T-cell (primary cell): ENCODE measurements at regions not wholly inside any gene's neighbourhood (a gene's known extent, or its start where the extent isn't known, plus 50 kb on each side); places are given as distances from the start of the nearest gene placed in this dataset.

Source experiments
- ATAC-seq, 4 experiments: fragments of 200-7000 bp in 3 of 4; fragments of 150-1000 bp in 1 of 4; cut with Tn5 transposase; replicated peaks in 1 of 4; 1 replicate in 3 of 4; 2 replicates in 1 of 4; pipeline ENCODE4 v1.10.0; 2021; ENCODE audit warnings: moderate library complexity in 3 of 4, mild to moderate bottlenecking in 2 of 4, moderate number of reproducible peaks in 1 of 4
- CTCF ChIA-PET, 2 donors: fragments of 300-600 bp; sonication (Branson Sonifier 250); formaldehyde crosslinking; loops; one replicate each; lab custom pipeline; 2022; ENCODE audit warnings: antibody characterized with exemption in 2 of 2; lab: Charles Lee
- POLR2A ChIA-PET, 2 donors: fragments of 300-600 bp; sonication (Branson Sonifier 250); formaldehyde crosslinking; loops; one replicate each; lab custom pipeline; 2022; ENCODE audit warnings: antibody characterized with exemption in 2 of 2; lab: Charles Lee
- DNase-seq, 35 experiments: peaks; one replicate each; pipeline versions ENCODE4 v3.0.0 to v3.0.0-alpha.2; 2013 to 2023
- H3K27ac ChIP-seq: one replicate; pipeline ENCODE4 v1.5.1; 2013; ENCODE audit warnings: low read length
- H3K27me3 ChIP-seq, 2 experiments: replicated peaks in 1 of 2; 1 replicate in 1 of 2; 2 replicates in 1 of 2; pipeline versions ENCODE4 v1.6.1 to v1.7.0; 2013; ENCODE audit warnings: low read length in 1 of 2, mixed read lengths in 1 of 2; ENCODE audit not compliant: control insufficient read depth in 2 of 2, insufficient read depth in 2 of 2; ENCODE audit errors: extremely low read depth in 1 of 2
- H3K36me3 ChIP-seq, 2 donors: 1 replicate in 1 of 2; 2 replicates in 1 of 2; pipeline versions ENCODE4 v1.6.1 to v1.7.0; 2013; ENCODE audit warnings: low read length in 1 of 2; ENCODE audit not compliant: control insufficient read depth in 2 of 2, insufficient read depth in 1 of 2; ENCODE audit errors: extremely low read depth in 1 of 2
- H3K4me1 ChIP-seq, 2 experiments: 1 replicate in 1 of 2; 2 replicates in 1 of 2; pipeline versions ENCODE4 v1.6.1 to v1.7.0; 2013; ENCODE audit warnings: low read length in 2 of 2, mixed read lengths in 1 of 2; ENCODE audit not compliant: insufficient read depth in 2 of 2, control insufficient read depth in 1 of 2; ENCODE audit errors: extremely low read depth in 1 of 2
- H3K4me3 ChIP-seq, 2 donors: 1 replicate in 1 of 2; 2 replicates in 1 of 2; pipeline versions ENCODE4 v1.5.1 to v1.7.0; 2013; ENCODE audit warnings: mild to moderate bottlenecking in 2 of 2, low read length in 1 of 2, moderate library complexity in 1 of 2; ENCODE audit not compliant: control insufficient read depth in 1 of 2; ENCODE audit errors: extremely low read depth in 1 of 2
- H3K9me3 ChIP-seq: 2 replicates; pipeline ENCODE4 v1.7.0; 2013
- H3K27ac Mint-ChIP-seq, 2 donors: one replicate each; pipeline ENCODE4 v1.8.0; 2020 to 2021; ENCODE audit warnings: mild to moderate bottlenecking in 2 of 2, mixed read lengths in 2 of 2
- H3K27me3 Mint-ChIP-seq, 2 donors: one replicate each; pipeline ENCODE4 v1.8.0; 2021 to 2022; ENCODE audit warnings: mixed read lengths in 2 of 2
- H3K36me3 Mint-ChIP-seq: one replicate; pipeline ENCODE4 v1.8.0; 2021; ENCODE audit warnings: mixed read lengths
- H3K4me1 Mint-ChIP-seq, 3 donors: one replicate each; pipeline ENCODE4 v1.8.0; 2020 to 2022; ENCODE audit warnings: mixed read lengths in 3 of 3, mild to moderate bottlenecking in 1 of 3
- H3K4me3 Mint-ChIP-seq, 3 donors: one replicate each; pipeline ENCODE4 v1.8.0; 2020 to 2022; ENCODE audit warnings: mild to moderate bottlenecking in 3 of 3, mixed read lengths in 3 of 3, moderate library complexity in 3 of 3
- H3K9me3 Mint-ChIP-seq, 3 donors: one replicate each; pipeline ENCODE4 v1.8.0; 2020 to 2022; ENCODE audit warnings: mixed read lengths in 3 of 3
- WGBS: methylation state at CpG from one replicate; pipeline ENCODE4 v1.1.5; 2013; ENCODE audit warnings: missing lambda C conversion rate; ENCODE audit not compliant: insufficient coverage; 5-methylcytosine and 5-hydroxymethylcytosine counted together

DNA sequence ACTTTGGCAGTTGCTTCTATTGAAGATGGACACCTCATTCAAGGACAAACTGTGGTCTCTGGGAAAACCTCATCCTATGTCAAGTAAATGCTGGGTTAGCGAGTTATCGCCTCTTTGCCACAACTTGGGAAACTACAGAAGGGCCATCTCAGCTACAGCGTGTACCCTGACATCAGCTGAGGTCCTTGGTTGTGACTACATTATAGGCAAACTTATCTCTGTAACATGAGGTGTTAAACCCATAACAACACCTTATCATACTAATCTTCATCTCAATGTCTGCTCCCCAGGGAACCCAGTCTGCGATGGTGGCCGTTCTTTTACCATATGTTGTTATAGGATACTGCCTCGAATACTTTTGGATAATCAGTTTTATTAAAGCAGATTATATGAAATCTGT lies 1862.7 kb downstream of the STIM2 start:
- no peak for ATAC-seq
- Histone ChIP-seq H3K36me3 (no peaks in the 10 kb centered on the region), H3K27me3 (no peaks in the 10 kb centered on the region), H3K9me3 (no peaks in the 10 kb centered on the region), H3K4me3 (no peak overlapping the region), H3K27ac (no peak overlapping the region), H3K4me1 (no peaks in the 10 kb centered on the region)
- DNase-seq = no peak
- H3K9me3 Mint-ChIP-seq = peaks cover 10 to 27% (median 27%) of the 10 kb centered on the region in 3 donors
- POLR2A ChIA-PET = no interaction called here
- CTCF ChIA-PET = no interaction called here
- H3K36me3 Mint-ChIP-seq = no peaks in the 10 kb centered on the region
- WGBS = 80% methylated on average over 1 of the region's 6 CpGs
- H3K27ac Mint-ChIP-seq = no peak overlapping the region
- no peak overlapping the region for H3K4me3 Mint-ChIP-seq
- no peaks in the 10 kb centered on the region for H3K27me3 Mint-ChIP-seq
- no peaks in the 10 kb centered on the region for H3K4me1 Mint-ChIP-seq

DNA sequence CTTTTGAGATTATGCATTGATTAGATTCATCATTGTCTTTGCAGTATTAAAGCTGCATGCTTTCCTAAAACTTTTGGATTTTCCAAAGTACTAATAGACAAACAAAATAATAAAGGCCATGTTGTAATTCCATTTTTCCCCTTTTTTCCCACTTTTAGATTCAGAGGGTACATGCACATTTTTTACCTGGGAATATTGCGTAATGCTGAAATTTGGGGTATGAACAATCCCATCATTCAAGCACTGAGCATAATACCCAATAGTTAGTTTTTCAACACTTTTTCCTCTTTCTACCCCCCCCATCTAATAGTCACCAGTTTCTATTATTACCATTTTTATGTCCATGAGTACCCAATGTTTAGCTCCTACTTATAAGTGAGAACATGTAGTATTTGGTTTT lies 1863.6 kb downstream of the STIM2 start:
- CTCF ChIA-PET = interaction anchor here in 1 of 2 donors (0.7 kb wide), 1 partner anchor 53 kb away, joined by 3 read pairs; no protein-coding TSS in a partner anchor
- H3K27me3 ChIP-seq = no peaks in the 10 kb centered on the region
- Mint-ChIP-seq H3K4me1 (no peaks in the 10 kb centered on the region), H3K27me3 (no peaks in the 10 kb centered on the region), H3K4me3 (no peak overlapping the region), H3K9me3 (peaks cover 13 to 30% (median 27%) of the 10 kb centered on the region in 3 donors), H3K36me3 (no peaks in the 10 kb centered on the region), H3K27ac (no peak overlapping the region)
- POLR2A ChIA-PET = no interaction called here
- no peaks in the 10 kb centered on the region for H3K36me3 ChIP-seq
- no CpG with 5 or more reads among the region's 1 CpG for WGBS
- H3K27ac ChIP-seq = no peak overlapping the region
- H3K4me1 ChIP-seq = no peaks in the 10 kb centered on the region
- DNase-seq (no peak), ATAC-seq (no peak)
- no peak overlapping the region for H3K4me3 ChIP-seq
- no peaks in the 10 kb centered on the region for H3K9me3 ChIP-seq

DNA sequence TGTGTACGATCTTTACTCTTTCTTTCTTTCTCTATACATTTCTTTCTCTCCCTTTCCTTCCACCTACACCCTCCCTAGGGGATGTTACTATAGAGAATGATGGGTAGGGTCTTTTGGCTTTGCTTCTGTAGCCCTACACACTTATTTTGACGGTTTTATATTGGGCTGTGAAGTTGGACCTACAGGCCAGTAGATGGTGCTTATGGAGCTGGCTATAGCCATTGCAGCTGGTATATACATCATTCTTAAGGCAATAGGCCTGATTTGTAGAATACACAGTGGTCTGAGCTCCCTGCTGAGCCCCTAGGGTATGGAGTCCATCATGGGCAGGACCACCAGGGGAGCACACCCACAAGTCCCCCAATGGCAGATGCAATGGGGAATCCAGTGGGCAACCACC lies 1869.7 kb downstream of the STIM2 start:
- no peaks in the 10 kb centered on the region for H3K4me1 ChIP-seq
- ATAC-seq = no peak
- DNase-seq = no peak
- no peaks in the 10 kb centered on the region for H3K27me3 ChIP-seq
- Mint-ChIP-seq H3K27me3 (no peaks in the 10 kb centered on the region), H3K36me3 (no peaks in the 10 kb centered on the region), H3K27ac (no peak overlapping the region), H3K4me3 (no peak overlapping the region), H3K9me3 (peaks cover 11 to 35% (median 20%) of the 10 kb centered on the region in 3 donors), H3K4me1 (no peaks in the 10 kb centered on the region)
- WGBS = no CpG with 5 or more reads among the region's 2 CpGs
- no peaks in the 10 kb centered on the region for H3K36me3 ChIP-seq
- H3K27ac ChIP-seq = no peak overlapping the region
- H3K4me3 ChIP-seq = no peak overlapping the region
- ChIA-PET POLR2A (no interaction called here), CTCF (no interaction called here)
- no peaks in the 10 kb centered on the region for H3K9me3 ChIP-seq

DNA sequence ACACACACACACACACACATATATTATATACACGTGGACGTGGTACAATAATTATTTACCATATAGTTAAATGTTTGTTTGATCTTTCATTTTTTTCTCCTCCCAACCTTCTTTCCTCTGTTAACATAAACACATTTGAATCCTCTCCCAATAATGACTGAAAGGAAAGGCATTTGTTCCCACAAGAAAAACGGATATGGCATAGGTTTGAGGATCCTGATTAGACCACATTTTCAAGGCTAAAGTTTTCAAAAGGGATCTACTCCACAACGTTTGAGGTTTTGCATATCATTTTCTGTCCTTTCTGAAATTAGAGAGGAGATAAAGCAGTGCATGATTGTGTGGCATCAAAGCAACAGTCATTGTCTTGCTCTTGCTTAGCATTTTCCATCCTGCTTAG lies 1883.4 kb downstream of the STIM2 start:
- Mint-ChIP-seq H3K36me3 (no peaks in the 10 kb centered on the region), H3K4me1 (no peaks in the 10 kb centered on the region), H3K4me3 (no peak overlapping the region), H3K27ac (no peak overlapping the region), H3K27me3 (no peaks in the 10 kb centered on the region), H3K9me3 (peaks cover 9 to 11% (median 9%) of the 10 kb centered on the region in 3 donors)
- Histone ChIP-seq H3K4me1 (no peaks in the 10 kb centered on the region), H3K9me3 (no peaks in the 10 kb centered on the region), H3K27ac (no peak overlapping the region), H3K4me3 (no peak overlapping the region), H3K36me3 (no peaks in the 10 kb centered on the region), H3K27me3 (no peaks in the 10 kb centered on the region)
- WGBS = no CpG with 5 or more reads among the region's 4 CpGs
- DNase-seq (no peak), ATAC-seq (no peak)
- ChIA-PET CTCF (interaction anchor here (0.6 to 0.7 kb wide), 2 partner anchors 1181 to 1279 kb away, joined by 3 to 4 read pairs; no protein-coding TSS in a partner anchor), POLR2A (no interaction called here)

DNA sequence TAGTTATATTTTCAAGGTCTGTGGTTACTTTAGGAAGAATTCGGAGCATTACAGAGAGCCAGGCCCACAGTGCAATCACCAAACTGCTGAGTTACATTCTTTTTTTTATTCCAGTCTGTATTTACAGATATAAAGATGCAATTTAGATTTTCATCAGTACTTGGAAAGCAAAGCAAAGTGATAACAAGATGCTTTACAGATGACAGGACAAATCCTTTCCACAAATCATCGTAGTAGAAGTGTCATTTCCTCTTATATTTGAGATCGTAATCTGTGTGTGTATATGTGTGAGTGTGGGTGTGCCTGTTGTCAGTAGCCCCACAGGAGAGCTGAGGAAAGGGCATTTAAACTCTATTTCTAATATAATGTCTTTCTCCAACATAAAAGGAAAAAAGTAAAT lies 1893.7 kb downstream of the STIM2 start:
- Mint-ChIP-seq H3K27me3 (no peaks in the 10 kb centered on the region), H3K4me3 (no peak overlapping the region), H3K36me3 (no peaks in the 10 kb centered on the region), H3K27ac (no peak overlapping the region), H3K9me3 (peaks cover 5 to 8% (median 7%) of the 10 kb centered on the region in 3 donors), H3K4me1 (no peaks in the 10 kb centered on the region)
- ChIA-PET CTCF (no interaction called here), POLR2A (no interaction called here)
- Histone ChIP-seq H3K4me1 (no peaks in the 10 kb centered on the region), H3K4me3 (no peak overlapping the region), H3K9me3 (no peaks in the 10 kb centered on the region), H3K36me3 (no peaks in the 10 kb centered on the region), H3K27ac (no peak overlapping the region), H3K27me3 (no peaks in the 10 kb centered on the region)
- no CpG with 5 or more reads among the region's 3 CpGs for WGBS
- no peak for ATAC-seq
- no peak for DNase-seq

DNA sequence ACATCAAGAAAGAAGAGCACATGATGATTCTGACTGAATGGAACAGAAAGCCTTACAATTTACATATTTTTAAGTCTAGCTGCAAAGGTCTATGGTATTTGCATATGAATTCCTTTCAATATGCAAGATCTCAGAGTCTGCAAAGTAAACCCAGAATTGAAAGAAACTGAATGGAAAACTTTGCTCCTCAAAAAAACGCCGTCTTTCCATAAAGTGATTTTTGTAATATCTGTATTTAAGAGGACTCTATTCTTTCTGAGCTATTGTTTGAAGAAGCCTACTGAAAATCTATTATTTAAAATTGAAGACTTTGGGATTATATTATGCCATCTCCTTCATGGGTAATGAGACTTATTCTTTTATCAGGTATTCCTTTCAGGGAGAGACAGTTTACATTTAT lies 1894.4 kb downstream of the STIM2 start:
- Mint-ChIP-seq H3K9me3 (peaks cover 5 to 12% (median 10%) of the 10 kb centered on the region in 3 donors), H3K4me1 (no peaks in the 10 kb centered on the region), H3K36me3 (no peaks in the 10 kb centered on the region), H3K27ac (no peak overlapping the region), H3K27me3 (no peaks in the 10 kb centered on the region), H3K4me3 (no peak overlapping the region)
- H3K4me1 ChIP-seq = no peaks in the 10 kb centered on the region
- no peak for ATAC-seq
- H3K9me3 ChIP-seq = peaks cover 3% of the 10 kb centered on the region
- DNase-seq = no peak
- POLR2A ChIA-PET = no interaction called here
- no peaks in the 10 kb centered on the region for H3K27me3 ChIP-seq
- H3K27ac ChIP-seq = no peak overlapping the region
- no peaks in the 10 kb centered on the region for H3K36me3 ChIP-seq
- no CpG with 5 or more reads among the region's 2 CpGs for WGBS
- CTCF ChIA-PET = interaction anchor here in 1 of 2 donors (0.7 kb wide), 1 partner anchor 46 kb away, joined by 3 read pairs; no protein-coding TSS in a partner anchor
- H3K4me3 ChIP-seq = no peak overlapping the region

DNA sequence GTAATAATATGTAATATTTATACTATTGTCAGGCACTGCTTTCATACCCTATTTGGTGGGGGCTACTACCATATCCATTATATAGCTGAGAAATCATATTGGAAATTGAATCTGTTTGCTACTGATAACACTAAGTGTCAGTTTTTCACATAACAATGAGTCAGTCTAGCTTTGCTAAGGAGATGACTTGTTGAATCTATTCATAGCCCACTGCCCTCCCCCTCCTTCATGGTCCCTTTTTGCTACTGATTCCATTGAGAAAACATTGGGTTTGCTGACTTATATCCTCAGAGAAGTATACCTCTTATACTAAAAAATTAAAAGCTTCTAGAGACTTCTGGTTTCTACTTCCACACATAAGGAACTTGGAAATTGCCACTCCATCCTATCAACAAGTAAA lies 1898.4 kb downstream of the STIM2 start:
- Histone ChIP-seq H3K9me3 (peaks cover 6% of the 10 kb centered on the region), H3K4me1 (no peaks in the 10 kb centered on the region), H3K27me3 (no peaks in the 10 kb centered on the region), H3K4me3 (no peak overlapping the region), H3K27ac (no peak overlapping the region), H3K36me3 (no peaks in the 10 kb centered on the region)
- Mint-ChIP-seq H3K36me3 (no peaks in the 10 kb centered on the region), H3K4me3 (no peak overlapping the region), H3K27ac (no peak overlapping the region), H3K9me3 (peaks cover 9 to 16% (median 11%) of the 10 kb centered on the region in 3 donors), H3K4me1 (no peaks in the 10 kb centered on the region), H3K27me3 (no peaks in the 10 kb centered on the region)
- ChIA-PET POLR2A (no interaction called here), CTCF (no interaction called here)
- no peak for ATAC-seq
- no peak for DNase-seq
